ENCODE measurements at regions not wholly inside any gene's neighbourhood (a gene's known extent, or its start where the extent isn't known, plus 50 kb on each side); places are given as distances from the start of the nearest gene placed in this dataset.

DNA sequence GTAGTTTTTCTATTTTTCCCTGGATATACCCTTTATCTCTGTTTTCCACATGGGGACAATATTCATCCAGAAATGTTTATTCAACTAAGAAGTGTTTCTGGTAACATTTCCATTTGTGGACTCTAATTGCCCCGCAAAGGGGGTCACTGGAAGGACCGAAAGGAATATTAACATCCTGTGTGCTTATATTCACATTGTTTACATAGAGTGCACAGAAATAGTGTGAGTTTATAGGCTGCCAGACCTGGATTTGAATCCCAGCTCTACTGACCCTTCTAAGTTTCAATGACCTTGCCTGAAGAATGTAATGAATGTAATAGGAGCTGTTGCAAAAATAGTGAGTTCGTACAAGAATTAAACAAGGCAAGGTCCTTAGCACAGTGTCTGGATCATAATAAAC is 152.9 kb upstream of the NCKAP5 start:
- no peak for DNase-seq

DNA sequence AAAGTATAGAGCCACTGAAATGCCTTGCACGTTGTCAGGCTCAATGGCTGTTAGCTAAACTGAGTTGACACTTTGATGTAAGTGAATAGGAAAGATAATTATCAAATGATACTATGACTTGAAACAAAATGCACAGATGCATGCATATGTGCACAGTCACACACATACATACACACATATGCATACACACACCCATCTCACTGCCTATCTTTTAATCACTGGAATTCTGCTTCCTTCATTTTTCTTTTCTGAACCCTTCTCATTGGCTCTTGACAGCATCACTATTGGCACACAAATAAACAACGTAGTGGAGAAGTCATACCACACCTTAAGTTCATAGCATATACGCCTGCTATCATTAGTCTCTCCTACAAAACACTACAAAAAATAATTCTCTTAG is 154.9 kb upstream of the NCKAP5 start:
- DNase-seq: no peak

DNA sequence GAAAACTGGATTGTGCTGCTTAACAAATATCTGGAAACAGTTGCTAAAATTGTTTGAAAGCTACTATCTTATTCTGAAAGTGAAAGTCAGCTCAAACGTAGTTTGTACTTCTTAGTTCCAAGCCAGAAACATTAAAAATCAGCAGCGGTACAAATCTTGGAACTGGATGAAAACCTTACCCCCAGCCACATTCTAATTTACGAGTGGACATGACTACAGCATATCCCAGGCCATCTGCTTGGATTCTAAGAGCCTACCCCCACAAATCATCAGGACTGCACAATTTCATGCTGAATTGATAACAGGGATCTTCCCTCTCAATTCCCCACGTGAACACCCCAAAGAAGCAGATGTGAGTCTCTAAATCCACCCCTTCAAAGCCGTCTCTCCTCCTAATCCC is 158.7 kb upstream of the NCKAP5 start:
- DNase-seq: no peak

GRCh38 chr2:133732059-133732458 is 163.8 kb upstream of the NCKAP5 start:
- DNase-seq: no peak

- no peak for DNase-seq
Observed at GRCh38 chr2:133732982-133733900, 165.0 kb upstream of the NCKAP5 start.

DNA sequence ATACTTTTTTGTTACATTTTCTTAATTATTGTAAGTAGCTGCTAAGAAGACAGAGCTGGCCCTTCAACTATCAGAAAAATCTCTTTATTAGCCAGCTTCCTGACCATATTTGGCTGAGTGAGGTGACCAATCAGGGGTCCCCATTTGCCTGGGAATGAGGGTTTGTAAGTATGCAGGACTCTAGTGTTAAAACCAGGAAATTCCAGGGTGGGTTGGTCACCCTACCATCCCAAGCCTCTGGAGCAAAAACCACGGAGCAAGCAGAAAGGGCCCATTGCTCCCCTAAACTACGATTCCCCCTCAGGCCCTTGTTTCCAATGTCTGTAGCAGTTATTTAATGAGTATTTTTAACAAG is 165.6 kb upstream of the NCKAP5 start:
- no peak for DNase-seq

GRCh38 chr2:133734716-133735495 is 166.6 kb upstream of the NCKAP5 start:
- no peak for DNase-seq

GRCh38 chr2:133736674-133737073 is 168.4 kb upstream of the NCKAP5 start:
- no peak for DNase-seq

DNA sequence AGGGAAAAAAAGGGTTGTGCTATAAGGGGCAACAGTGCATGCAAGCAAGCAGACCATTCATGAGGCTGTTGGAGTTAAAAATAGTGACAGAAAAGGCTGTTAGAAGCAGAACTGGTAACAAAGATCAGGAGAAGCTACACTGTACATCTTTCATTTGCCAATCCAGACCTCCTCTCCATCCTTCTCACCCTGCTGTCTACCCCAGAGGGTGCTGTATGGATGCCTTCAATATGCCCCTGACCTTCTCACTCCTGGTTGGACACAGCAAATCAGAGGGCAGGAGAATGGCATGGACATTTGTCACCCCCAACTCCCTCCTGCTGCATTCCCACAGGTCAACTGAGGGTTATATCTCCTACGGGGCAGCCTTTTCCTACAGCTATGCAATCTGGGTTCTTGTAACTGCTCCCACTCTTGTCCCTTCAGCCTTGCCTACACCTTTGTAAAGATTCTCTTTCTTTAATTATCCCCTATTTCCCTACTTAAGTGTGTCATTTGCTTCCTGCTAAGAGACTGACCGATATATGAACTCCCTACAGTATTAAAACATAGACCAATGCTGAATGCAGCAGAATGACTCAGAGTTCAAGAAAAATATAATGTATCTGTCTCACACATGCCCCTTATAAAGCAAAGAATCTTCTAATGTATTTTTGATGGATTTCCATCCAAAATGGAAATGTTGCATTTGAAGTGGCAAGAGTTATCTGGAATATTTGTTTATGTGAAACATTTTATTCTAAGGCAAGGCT is 169.2 kb upstream of the NCKAP5 start:
- no peak for DNase-seq

DNA sequence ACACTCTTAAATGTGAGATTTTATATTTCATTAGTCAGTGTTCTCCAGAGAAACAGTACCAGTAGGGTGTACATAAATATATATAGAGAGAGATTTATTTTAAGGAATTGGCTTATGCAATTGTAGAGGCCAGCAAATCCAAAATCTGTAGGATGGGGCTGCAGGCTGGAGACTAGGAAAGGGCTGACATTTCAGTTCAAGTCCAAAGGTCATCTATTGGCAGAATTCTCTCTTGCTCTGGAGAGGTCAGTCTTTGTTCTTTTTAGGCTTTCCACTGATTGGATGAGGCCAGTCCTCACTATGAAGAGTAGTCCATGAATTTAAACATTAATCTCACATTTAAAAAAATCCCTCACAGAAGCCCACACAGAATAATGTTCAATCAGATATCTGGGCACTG is 170.8 kb upstream of the NCKAP5 start:
- DNase-seq: no peak

GRCh38 chr2:133740500-133740899 is 172.2 kb upstream of the NCKAP5 start:
- no peak for DNase-seq

DNA sequence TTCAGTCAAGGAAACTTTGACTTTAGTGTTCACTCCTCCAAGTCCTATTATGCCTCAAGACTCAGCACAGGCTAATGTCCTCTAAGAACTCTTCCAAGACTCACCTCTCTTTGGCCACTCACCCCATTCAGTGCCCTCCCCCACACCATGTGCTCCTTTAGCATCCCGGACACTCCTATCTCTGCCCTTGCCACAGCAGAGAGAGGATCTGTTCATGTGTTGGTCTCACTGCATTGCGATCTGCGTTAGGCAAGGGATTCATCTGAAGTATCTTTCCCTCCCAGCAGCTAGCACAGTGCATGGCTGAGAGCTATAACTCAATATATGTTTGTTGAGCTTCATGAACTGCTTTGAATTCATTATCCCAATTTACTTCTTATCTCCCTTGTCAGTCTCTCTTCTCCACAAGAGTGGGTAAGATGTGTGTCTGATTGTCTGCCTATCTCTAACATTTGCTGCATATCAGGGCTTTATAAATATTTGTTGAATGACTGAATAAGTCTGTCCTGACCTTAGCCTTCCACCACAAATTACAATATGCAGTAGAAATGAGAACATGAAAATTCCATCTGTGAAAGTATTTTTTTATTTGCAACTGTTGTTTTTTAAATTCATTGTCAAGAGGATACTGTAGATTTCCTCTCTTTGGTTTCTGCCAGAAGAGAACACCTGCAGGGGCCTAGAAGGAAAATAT is 179.9 kb upstream of the NCKAP5 start:
- no peak for DNase-seq

GRCh38 chr2:133753665-133754064 is 185.4 kb upstream of the NCKAP5 start:
- no peak for DNase-seq

DNA sequence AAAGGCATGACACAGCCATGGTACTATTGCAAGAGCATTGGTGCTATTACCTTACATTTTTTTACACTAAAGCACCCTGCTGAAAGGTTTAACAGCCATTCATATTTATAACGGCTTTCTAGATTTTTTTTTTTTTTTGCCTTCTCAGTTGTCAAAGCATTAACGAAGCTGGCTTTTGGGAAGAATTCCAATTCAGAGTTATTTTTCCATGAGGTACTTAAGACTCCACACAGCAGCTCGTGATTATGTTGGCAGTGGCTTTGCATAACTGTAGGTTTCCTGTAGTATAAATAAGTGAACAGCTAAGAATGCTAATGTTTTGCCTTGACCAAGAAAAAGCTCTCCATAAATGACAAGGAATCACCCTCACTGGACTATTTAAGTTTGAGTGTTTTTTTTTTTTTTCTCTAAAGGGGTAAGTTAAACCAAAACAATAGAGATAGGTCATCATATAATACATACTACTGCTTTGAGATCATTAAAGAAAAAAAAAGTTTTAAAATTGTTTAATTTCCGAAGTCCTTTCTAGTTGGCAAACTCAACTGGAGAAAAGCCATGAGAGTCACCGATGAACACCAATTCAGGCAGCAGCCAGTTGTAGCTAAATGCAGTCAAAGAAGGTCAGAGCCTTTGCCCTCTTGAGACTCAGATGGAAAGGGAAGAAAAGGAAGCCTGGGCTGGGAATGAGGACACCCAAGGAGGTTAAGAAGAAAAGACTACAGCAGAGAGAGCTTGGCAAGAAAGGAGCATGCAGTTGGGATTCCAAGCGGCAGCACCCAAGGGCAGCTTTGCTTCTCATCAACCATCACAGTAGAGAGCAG is 187.4 kb upstream of the NCKAP5 start:
- DNase-seq: no peak

GRCh38 chr2:133756833-133757232 is 188.6 kb upstream of the NCKAP5 start:
- DNase-seq: no peak

DNA sequence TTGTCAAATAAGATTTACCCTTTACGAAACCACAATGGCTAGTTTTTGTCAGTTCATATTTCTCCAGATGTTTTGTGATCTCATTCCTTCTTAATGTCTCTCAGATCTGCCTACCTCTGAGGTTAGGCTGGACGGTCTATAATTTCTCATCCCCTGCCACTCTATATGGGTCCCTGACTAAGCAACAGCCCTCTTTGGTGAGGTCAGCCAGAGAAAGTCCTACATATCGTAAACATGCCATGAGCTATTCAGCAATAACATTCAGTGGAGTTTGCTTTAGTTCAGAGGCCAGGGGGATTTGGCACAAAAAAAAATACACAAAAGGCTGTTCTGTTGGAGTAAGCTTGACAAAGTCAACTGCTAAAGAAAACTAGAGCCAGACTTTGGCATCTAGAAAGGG is 192.1 kb upstream of the NCKAP5 start:
- DNase-seq: no peak

- DNase-seq: no peak
Observed at GRCh38 chr2:133765658-133766057, 197.4 kb upstream of the NCKAP5 start.

DNA sequence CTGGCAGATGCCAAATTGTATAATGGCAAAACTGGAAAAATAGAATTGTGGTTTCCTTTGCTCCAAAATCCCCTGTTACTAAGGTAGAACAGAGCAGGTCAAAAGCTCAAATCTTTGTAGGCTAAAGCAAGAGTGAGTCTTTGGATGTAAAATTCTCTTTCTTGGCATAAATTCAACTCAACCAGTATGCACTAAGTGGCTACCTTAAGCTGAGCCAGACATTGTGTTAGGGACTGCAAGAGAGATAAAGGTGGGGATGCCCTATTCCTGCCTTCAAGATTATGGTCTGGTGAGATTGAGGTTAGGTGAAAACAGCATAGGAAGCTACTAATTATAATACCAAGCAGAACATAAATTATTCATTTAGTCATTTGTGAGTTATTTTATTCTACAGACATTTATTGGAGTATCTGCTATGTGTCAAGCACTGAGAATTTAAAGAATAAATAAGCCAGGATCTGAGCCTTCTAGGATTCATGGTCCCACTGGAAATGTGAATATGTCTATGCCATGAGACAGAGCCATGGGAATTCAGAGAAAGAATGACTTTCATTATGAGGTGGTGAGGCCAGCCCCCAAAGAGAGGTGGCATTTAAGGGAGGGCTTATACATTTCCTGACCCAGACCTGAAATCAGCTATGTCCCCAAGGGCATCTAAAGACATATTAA is 198.0 kb upstream of the NCKAP5 start:
- no peak for DNase-seq

- DNase-seq: peak; percentile 6 to 50
Observed at GRCh38 chr2:133768256-133768655, 200.0 kb upstream of the NCKAP5 start.

- no peak for DNase-seq
Observed at GRCh38 chr2:133768658-133769435, 200.6 kb upstream of the NCKAP5 start.
